IPS-NIHi11 (cell line): ENCODE measurements at regions not wholly inside any gene's neighbourhood (a gene's known extent, or its start where the extent isn't known, plus 50 kb on each side); places are given as distances from the start of the nearest gene placed in this dataset.

Source experiments
- DNase-seq: peaks from one replicate; pipeline ENCODE4 v3.0.0; 2012; ENCODE audit warnings: mixed read lengths, low spot score

DNA sequence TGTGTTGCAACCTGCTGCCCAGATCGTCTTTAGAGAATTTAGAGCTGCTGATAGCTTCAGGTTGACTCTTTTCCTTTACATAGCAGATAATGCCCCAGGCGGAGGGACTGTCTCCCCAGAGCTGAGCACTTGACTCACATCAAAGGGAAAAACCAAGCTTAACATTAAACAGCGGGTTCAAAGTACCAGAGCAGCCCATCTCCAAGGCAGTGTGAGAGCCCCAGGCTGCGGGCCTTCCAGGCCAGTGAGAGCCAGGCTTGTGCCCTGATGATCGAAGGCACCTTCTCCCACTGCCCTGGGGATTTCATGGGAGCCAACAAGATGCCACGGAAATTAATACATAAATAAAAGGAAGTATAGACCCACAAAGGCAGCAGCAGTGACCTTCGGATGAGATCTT lies 275.6 kb downstream of the XXYLT1 start:
- DNase-seq = no peak

GRCh38 chr3:194995922-194996321 lies 275.0 kb downstream of the XXYLT1 start:
- no peak for DNase-seq

DNA sequence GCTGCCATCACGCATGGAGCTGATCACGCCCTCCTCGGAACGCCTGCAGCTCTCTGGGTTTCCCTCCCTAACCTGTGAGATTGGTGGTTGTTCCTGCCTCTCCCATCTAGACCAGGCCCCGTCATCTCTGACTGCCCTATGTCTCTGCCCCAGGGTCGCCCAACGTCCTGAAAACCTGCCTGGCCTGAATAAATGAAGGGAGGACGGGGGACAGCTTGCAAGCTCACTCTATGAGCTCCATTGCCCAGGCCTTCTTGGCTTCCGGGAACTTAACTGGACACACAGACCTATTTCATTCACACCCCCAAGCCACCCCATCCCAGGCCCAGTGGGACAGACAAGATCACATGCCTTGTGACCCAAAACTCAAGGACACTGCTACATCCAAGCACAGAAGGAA lies 274.2 kb downstream of the XXYLT1 start:
- no peak for DNase-seq

GRCh38 chr3:194998417-194998816 lies 272.5 kb downstream of the XXYLT1 start:
- no peak for DNase-seq

DNA sequence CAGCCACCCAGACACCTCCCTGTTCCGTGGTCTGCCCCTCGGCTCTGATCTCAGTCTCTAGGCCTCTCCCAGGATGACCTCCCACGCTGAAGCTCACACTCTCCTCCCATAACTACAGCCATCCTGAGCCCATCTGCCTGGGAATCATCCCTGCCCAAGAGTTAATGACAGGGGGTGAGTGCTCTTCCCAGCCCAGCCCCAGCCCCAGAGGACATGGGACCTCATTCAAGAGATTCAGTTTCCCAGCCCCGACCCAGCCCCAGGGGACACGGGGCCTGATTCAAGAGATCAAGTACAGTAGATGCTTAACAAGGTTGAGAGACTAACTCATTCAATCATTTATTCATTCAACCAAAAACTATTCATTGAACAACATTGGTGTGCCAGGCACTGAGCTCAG lies 272.0 kb downstream of the XXYLT1 start:
- no peak for DNase-seq

DNA sequence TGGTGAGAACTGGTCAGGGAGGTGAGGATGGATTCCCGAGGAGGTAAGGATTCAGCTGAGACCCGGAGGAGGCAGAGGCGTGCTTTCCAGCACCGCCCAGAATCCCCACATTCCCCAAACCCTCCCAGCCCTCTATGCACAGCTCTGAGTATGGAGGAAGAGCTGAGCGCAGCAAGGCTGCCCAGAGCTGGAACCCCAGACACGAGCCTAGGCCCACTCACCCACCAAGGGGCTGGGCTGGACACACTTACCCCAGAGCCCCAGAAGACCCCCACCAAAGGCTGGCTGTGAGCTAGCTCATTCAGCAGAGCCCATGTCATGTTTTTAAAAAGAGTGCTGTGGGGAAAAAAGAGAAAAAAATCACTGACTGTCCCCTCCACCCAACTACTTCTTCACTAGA lies 271.5 kb downstream of the XXYLT1 start:
- no peak for DNase-seq

DNA sequence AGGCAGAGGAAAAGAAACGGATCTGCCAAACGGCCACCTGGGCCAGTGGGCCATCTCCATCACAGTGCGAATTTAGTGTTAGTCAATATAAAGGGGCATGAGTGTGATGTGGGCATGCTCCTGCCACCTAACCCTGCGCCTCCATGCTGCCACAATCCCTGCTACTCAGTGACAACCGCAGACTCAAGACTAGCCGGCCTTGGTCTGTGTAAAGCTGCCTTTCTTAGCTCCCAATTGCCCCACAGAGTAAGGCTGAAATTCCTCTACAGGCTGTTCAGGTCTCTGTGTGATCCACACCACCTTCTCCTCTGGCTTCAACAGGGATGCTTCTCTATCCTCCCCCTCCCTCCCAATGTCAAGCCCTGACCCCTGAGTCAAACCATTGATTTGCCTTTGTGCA lies 269.7 kb downstream of the XXYLT1 start:
- no peak for DNase-seq

- peak; percentile 92 for DNase-seq
These were observed 268.7 kb downstream of the XXYLT1 start for GRCh38 chr3:195001961-195002861.

DNA sequence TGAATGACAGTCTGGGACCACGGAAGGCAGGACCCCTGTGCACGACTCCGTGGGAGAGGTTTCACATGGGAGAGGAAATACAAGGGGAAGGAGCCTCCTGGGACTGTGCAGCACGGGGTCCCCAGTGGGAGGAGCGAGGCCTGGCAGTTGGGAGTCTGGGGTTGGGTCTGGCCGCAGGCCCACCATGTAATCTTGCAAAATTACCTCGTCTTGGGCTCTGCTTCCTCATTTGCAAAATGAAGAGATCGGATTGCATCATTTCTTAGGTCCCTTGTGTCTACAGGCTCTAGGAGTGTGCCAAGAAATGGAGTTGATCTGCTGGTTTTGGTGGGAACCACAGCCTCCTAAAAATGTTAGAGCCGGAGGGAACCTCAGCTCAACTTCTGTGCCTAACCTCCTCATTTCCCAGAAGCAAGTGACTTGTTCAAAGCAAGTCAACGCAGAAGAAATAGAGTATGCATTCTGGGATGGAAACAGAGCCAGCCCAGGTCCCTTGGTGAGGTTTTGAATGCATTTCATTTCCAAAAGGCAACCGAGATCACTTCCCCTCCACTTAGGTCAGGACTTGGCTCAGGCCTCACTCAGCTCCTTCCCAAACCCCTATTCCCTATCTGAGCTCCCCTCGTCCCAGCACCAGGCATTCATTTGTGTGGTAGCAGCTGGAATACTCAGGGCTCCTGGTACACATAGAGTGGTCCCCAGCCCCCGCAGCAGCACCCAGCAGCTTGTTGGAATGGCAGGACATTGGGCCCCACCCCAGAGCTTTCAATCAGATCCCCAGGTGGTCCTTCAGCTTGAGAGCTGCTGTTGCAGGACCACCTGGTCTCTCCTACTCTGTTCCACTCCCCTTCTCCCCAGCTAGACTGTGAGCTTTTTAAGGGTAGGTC lies 267.7 kb downstream of the XXYLT1 start:
- DNase-seq = no peak

- DNase-seq = no peak
These were observed 267.1 kb downstream of the XXYLT1 start for GRCh38 chr3:195003893-195004289.

GRCh38 chr3:195004512-195005250 lies 266.3 kb downstream of the XXYLT1 start:
- DNase-seq = no peak

DNA sequence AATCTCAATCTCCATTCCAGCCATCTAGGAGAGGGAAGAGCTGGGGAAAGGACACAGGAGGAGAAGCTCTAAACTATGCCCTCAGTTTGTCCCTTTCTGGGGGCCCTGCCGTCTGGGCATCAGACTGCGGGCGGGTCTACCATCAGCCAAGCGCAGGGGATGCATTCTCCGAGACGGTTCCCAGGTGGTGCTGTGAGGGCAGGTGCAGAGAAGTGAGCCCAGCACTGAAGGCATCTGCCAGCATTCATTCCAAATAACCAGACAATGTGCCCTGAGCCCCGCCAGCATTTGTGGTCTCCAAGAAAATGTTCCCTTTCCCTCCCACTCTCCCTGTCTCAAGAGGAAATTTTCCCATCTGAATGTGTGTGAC lies 265.7 kb downstream of the XXYLT1 start:
- DNase-seq = no peak

- DNase-seq = no peak
These were observed 265.0 kb downstream of the XXYLT1 start for GRCh38 chr3:195005759-195006510.

DNA sequence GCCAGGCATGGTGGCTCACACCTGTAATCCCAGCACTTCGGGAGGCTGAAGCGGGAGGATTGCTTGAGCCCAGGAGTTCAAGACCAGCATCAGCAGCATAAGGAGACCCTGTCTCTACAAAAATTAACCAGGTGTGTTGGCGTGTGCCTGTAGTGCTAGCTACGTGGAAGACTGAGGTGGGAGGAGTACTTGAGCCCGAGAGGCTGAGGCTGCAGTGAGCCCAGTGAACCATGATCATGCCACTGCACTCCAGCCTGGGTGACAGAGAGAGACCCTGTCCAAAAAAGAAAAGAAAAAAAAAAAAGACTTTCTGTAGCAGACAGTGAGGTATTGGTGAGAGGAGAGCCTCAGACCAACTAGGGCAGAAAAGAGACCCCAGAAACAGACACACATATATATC lies 263.8 kb downstream of the XXYLT1 start:
- no peak for DNase-seq

GRCh38 chr3:195007766-195008165 lies 263.2 kb downstream of the XXYLT1 start:
- DNase-seq = no peak

DNA sequence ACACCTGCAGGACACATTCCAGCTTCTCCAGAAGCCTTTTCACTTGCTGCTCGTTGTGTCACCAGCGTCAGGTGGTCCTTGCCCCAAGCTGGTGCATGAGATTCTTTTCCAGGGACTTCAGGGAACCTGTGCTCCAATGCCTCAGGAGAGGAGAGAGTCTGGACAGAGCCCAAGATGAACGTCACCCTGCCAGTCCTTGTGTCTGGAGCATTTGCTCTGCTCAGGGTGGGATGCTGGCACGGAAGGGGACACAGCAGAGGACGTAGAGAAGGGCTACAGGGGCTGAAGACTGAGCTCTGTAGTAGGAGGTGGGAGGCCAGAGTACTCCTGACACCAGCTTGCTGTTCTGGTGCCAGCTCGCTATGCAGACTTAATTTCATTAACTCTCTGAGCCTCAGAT lies 262.1 kb downstream of the XXYLT1 start:
- no peak for DNase-seq

- no peak for DNase-seq
These were observed 261.3 kb downstream of the XXYLT1 start for GRCh38 chr3:195009616-195010015.

DNA sequence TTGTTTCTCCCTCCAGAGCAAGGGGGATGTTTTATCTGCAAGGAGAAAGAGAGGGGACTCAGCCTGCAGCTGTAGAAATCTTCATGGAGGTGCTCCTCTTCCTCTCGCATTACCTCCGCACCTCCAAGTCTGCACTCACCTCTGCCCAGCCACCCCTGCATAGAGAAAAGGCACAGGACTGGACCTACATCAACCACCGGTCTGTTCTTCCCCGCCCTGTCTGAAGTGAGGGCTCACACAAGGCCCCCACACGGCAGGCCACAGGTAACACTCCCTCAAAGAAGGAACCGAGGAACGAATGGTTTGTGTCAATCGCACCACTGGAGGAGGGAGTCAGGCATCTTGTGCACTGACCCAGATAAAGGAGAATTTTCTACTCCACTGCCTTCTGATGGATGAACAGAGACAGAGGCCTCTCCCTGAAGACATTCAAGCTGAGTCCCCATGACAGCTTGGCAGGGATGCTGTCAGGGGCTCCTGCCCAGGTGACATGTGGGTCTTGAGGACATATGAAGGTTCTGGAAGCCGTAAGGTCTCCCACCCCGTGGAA lies 260.3 kb downstream of the XXYLT1 start:
- DNase-seq = no peak

DNA sequence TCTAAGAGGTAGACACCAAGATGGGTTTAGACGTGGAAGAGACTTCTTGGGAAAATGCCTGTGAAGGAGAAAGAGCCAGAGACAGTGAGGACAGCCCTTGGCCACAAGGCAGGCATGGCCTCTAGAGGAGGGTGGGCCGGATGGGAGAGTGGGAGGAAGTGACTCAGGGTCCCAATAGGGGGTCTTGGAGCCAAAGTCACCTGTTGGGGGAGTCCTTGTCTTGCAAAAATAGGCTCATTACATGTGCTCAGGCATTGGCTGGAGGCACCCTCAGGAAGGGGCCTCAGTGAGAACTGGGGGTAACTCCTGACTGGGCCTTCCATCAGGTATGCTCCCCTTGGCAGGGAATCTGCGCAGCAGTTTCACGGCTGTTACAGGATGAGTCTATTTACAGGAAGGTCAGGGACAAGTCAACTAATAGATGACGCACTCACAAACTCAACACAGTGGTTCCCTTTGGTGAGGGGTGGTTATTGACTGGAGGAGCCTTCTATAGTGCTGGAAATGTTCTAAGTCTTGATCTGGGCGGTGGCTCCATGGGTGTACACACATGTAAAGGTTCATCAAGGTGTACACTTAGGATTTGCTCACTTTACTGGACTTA lies 259.6 kb downstream of the XXYLT1 start:
- DNase-seq = no peak

DNA sequence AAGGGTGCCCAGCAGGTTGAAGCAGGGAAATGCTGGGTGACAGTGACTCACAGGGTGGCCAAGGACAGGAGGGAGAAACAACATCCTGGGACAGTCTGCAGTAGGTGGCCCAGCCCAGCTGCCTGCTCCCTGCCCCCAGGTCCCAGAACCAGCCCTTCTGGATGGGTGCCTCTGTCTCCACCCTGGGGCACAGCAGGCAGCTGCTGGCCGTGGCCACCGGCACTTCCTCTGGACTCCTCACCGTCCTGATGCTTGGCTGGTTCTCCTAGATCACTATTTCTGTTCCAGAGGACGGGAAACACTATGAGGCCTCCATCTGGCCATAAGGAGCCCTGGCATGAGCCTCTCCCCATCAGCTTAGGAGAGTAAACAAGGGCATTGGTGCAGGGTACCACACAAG lies 258.9 kb downstream of the XXYLT1 start:
- no peak for DNase-seq

DNA sequence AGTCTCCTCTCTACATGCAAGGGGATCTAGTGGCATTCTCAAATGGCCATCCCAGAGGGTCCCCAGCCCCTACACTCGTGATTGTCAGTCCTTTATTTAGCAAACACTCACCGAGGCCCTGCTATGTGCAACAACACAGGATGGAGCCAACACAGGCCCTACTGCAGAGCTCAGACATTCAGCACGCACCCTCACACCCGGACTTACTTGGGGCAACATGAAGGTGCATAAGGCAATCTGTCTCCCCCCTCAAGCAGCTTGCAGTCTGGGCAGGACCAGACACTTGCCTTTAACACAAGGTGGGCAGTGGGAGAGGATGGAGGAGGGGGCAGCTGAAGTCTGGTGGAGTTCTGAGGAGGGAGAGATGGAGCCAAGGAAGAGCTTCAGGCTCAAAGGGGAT lies 258.4 kb downstream of the XXYLT1 start:
- DNase-seq = no peak
